Stomach (tissue), 8 donors: ENCODE measurements at regions not wholly inside any gene's neighbourhood (a gene's known extent, or its start where the extent isn't known, plus 50 kb on each side); places are given as distances from the start of the nearest gene placed in this dataset.

Experiments used
- DNase-seq, 2 donors: peaks; one replicate each; pipeline versions ENCODE4 v3.0.0 to v3.0.0-alpha.2; 2013 to 2019
- H3K27ac ChIP-seq, 5 donors: fragments of 200-600 bp in 4 of 5; sonication (generic) in 4 of 5; one replicate each; pipeline ENCODE4 v1.5.1; 2013 to 2019; ENCODE audit warnings: mild to moderate bottlenecking in 1 of 5, moderate library complexity in 1 of 5
- H3K27me3 ChIP-seq, 3 donors: fragments of 200-600 bp; sonication (generic); one replicate each; pipeline ENCODE4 v1.5.1; 2017 to 2019; ENCODE audit warnings: mixed run types in 1 of 3
- H3K36me3 ChIP-seq, 4 donors: fragments of 200-600 bp; sonication (generic); 1 replicate in 3 of 4; 2 replicates in 1 of 4; pipeline ENCODE4 v1.5.1; 2016 to 2019
- H3K4me1 ChIP-seq, 4 donors: fragments of 200-600 bp; sonication (generic); one replicate each; pipeline ENCODE4 v1.5.1; 2016 to 2019
- H3K4me3 ChIP-seq, 4 donors: fragments of 200-600 bp; sonication (generic) in 3 of 4; one replicate each; pipeline ENCODE4 v1.5.1; 2016 to 2019; ENCODE audit warnings: mild to moderate bottlenecking in 1 of 4
- H3K9me3 ChIP-seq, 4 donors: fragments of 200-600 bp; sonication (generic); one replicate each; pipeline ENCODE4 v1.5.1; 2016 to 2019
- CTCF ChIP-seq, 7 experiments: fragments of 450-650 bp in 4 of 7; fragments of 200-600 bp in 3 of 7; sonication (generic) in 3 of 7; IDR thresholded peaks; one replicate each; pipeline ENCODE4 v1.5.1; 2016 to 2019; ENCODE audit warnings: antibody characterized with exemption in 7 of 7, control low read depth in 2 of 7, mild to moderate bottlenecking in 1 of 7
- EP300 ChIP-seq: sonication (generic); formaldehyde crosslinking; IDR thresholded peaks from one replicate; pipeline ENCODE4 v1.6.1; 2017; ENCODE audit warnings: antibody characterized with exemption
- POLR2A ChIP-seq, 4 donors: fragments of 450-650 bp; IDR thresholded peaks; one replicate each; pipeline ENCODE4 v1.6.1; 2016; ENCODE audit warnings: antibody characterized with exemption in 4 of 4, control low read depth in 2 of 4, mild to moderate bottlenecking in 1 of 4, moderate library complexity in 1 of 4
- POLR2AphosphoS5 ChIP-seq, 3 donors: sonication (generic); formaldehyde crosslinking; IDR thresholded peaks; one replicate each; pipeline ENCODE4 v1.6.1; 2016; ENCODE audit warnings: antibody characterized with exemption in 3 of 3
- WGBS, 5 donors: extraction: QIAGEN DNeasy Blood & Tissue Kit in 3 of 5; methylation state at CpG; one replicate each; pipeline versions ENCODE4 v1.1.5 to v1.1.7; 2013 to 2018; 5-methylcytosine and 5-hydroxymethylcytosine counted together
- intact Hi-C: fragments of 100-400 bp; cut with DNase I; formaldehyde crosslinking; loops from one replicate; pipeline ENCODE4 v1.15.1; 2023; ENCODE audit warnings: low total_unique reads
- donor health status: healthy with polysubstance abuse.
- donor health status: Bipolar disorder and iron deficiency.
- donor health status: healthy.

GRCh38 chr2:235204948-235205347 lies 253.1 kb downstream of the SH3BP4 start:
- Histone ChIP-seq H3K27me3 (peaks cover 0 to 11% (median 0%) of the 10 kb centered on the region in 3 donors), H3K36me3 (no peaks in the 10 kb centered on the region), H3K9me3 (no peaks in the 10 kb centered on the region), H3K27ac (no peak overlapping the region), H3K4me3 (no peak overlapping the region), H3K4me1 (no peaks in the 10 kb centered on the region)
- intact Hi-C loops, result no loop called here
- peak in 1 of 2 donors; percentile 25 for DNase-seq
- WGBS, 5 donors, result 67 to 80% (median 76%) methylated on average over 3 to 5 of the region's 5 CpGs
- TF ChIP-seq POLR2AphosphoS5 (IDR thresholded peaks at IDR 0.05) (no peak), CTCF (IDR thresholded peaks at IDR 0.05) (no peak), EP300 (no peak), POLR2A (IDR thresholded peaks at IDR 0.05) (no peak)

GRCh38 chr2:235206399-235206798 lies 254.6 kb downstream of the SH3BP4 start:
- H3K4me3 ChIP-seq, result no peak overlapping the region
- no peak for DNase-seq
- H3K36me3 ChIP-seq, result no peaks in the 10 kb centered on the region
- peaks cover 0 to 11% (median 0%) of the 10 kb centered on the region in 3 donors for H3K27me3 ChIP-seq
- H3K9me3 ChIP-seq, result no peaks in the 10 kb centered on the region
- intact Hi-C loops, result no loop called here
- no peaks in the 10 kb centered on the region for H3K4me1 ChIP-seq
- no peak overlapping the region for H3K27ac ChIP-seq
- TF ChIP-seq CTCF (IDR thresholded peaks at IDR 0.05) (no peak), EP300 (no peak), POLR2AphosphoS5 (IDR thresholded peaks at IDR 0.05) (no peak), POLR2A (IDR thresholded peaks at IDR 0.05) (no peak)
- WGBS, 5 donors, result 68 to 75% (median 71%) methylated on average over 9 to 10 of the region's 10 CpGs

GRCh38 chr2:235206980-235207579 lies 255.3 kb downstream of the SH3BP4 start:
- DNase-seq, result no peak
- H3K27me3 ChIP-seq, result peaks cover 0 to 8% (median 0%) of the 10 kb centered on the region in 3 donors
- TF ChIP-seq POLR2A (IDR thresholded peaks at IDR 0.05), result no peak
- no peak for TF ChIP-seq POLR2AphosphoS5 (IDR thresholded peaks at IDR 0.05)
- TF ChIP-seq EP300, result no peak
- no peak for TF ChIP-seq CTCF (IDR thresholded peaks at IDR 0.05)
- 39 to 54% (median 48%) methylated on average over 5 of the region's 5 CpGs for WGBS, 5 donors
- no peak overlapping the region for H3K27ac ChIP-seq
- no peak overlapping the region for H3K4me3 ChIP-seq
- intact Hi-C loops, result no loop called here
- H3K36me3 ChIP-seq, result no peaks in the 10 kb centered on the region
- H3K4me1 ChIP-seq, result no peaks in the 10 kb centered on the region
- H3K9me3 ChIP-seq, result no peaks in the 10 kb centered on the region

- H3K4me1 ChIP-seq, result no peaks in the 10 kb centered on the region
- no peak overlapping the region for H3K27ac ChIP-seq
- no peaks in the 10 kb centered on the region for H3K36me3 ChIP-seq
- H3K9me3 ChIP-seq, result no peaks in the 10 kb centered on the region
- 18 to 38% (median 25%) methylated on average over 2 of the region's 2 CpGs for WGBS, 5 donors
- no peak for DNase-seq
- H3K27me3 ChIP-seq, result peaks cover 0 to 7% (median 0%) of the 10 kb centered on the region in 3 donors
- no peak overlapping the region for H3K4me3 ChIP-seq
- intact Hi-C loops, result no loop called here
- no peak for TF ChIP-seq CTCF (IDR thresholded peaks at IDR 0.05)
- no peak for TF ChIP-seq POLR2A (IDR thresholded peaks at IDR 0.05)
- no peak for TF ChIP-seq POLR2AphosphoS5 (IDR thresholded peaks at IDR 0.05)
- no peak for TF ChIP-seq EP300
Observed at GRCh38 chr2:235211056-235211455, 259.2 kb downstream of the SH3BP4 start.
